Liver (tissue), 8 donors: ENCODE measurements at regions not wholly inside any gene's neighbourhood (a gene's known extent, or its start where the extent isn't known, plus 50 kb on each side); places are given as distances from the start of the nearest gene placed in this dataset.

Experiments
- DNase-seq: peaks from one replicate; pipeline ENCODE4 v3.0.0-alpha.2; 2017; ENCODE audit warnings: low spot score
- H3K27ac ChIP-seq, 2 donors: one replicate each; pipeline ENCODE4 v1.7.0; 2013; ENCODE audit warnings: inconsistent platforms in 2 of 2, low read length in 2 of 2, control low read depth in 1 of 2, low read depth in 1 of 2, mild to moderate bottlenecking in 1 of 2
- H3K27me3 ChIP-seq, 4 donors: one replicate each; pipeline versions ENCODE4 v1.6.1 to v1.7.0; 2013; ENCODE audit warnings: low read length in 3 of 4, inconsistent platforms in 1 of 4, mild to moderate bottlenecking in 1 of 4, moderate library complexity in 1 of 4; ENCODE audit not compliant: control insufficient read depth in 4 of 4, insufficient read depth in 4 of 4
- H3K36me3 ChIP-seq, 4 donors: one replicate each; pipeline versions ENCODE4 v1.6.1 to v1.7.0; 2013; ENCODE audit warnings: low read length in 3 of 4, mild to moderate bottlenecking in 3 of 4, low read depth in 1 of 4, moderate library complexity in 1 of 4; ENCODE audit not compliant: control insufficient read depth in 4 of 4, insufficient read depth in 3 of 4
- H3K4me1 ChIP-seq, 4 donors: one replicate each; pipeline versions ENCODE4 v1.6.1 to v1.7.0; 2013; ENCODE audit warnings: low read length in 3 of 4, mild to moderate bottlenecking in 3 of 4, moderate library complexity in 1 of 4; ENCODE audit not compliant: control insufficient read depth in 4 of 4, insufficient read depth in 4 of 4
- H3K4me3 ChIP-seq, 3 donors: one replicate each; pipeline versions ENCODE4 v1.6.1 to v1.7.0; 2013; ENCODE audit warnings: low read length in 3 of 3, control low read depth in 1 of 3, low read depth in 1 of 3, mild to moderate bottlenecking in 1 of 3
- H3K9ac ChIP-seq, 2 donors: one replicate each; pipeline ENCODE4 v1.7.0; 2013; ENCODE audit warnings: low read length in 2 of 2, mild to moderate bottlenecking in 2 of 2, moderate library complexity in 2 of 2, control low read depth in 1 of 2, low read depth in 1 of 2
- H3K9me3 ChIP-seq, 4 donors: one replicate each; pipeline versions ENCODE4 v1.6.1 to v1.7.0; 2013; ENCODE audit warnings: low read length in 3 of 4; ENCODE audit not compliant: control insufficient read depth in 4 of 4
- ATF3 ChIP-seq: IDR thresholded peaks from 2 replicates; pipeline ENCODE4 v1.6.1; 2016; ENCODE audit warnings: antibody characterized with exemption
- CTCF ChIP-seq: fragments of 150-350 bp; IDR thresholded peaks from 2 replicates; pipeline ENCODE4 v1.5.1; 2017; ENCODE audit warnings: improper control_type of control experiment, low read depth, low read length; ENCODE audit not compliant: missing input control
- EGR1 ChIP-seq, 2 donors: IDR thresholded peaks; 2 replicates each; pipeline ENCODE4 v1.6.1; 2016 to 2018; ENCODE audit warnings: antibody characterized with exemption in 2 of 2, low read depth in 2 of 2
- FOXA1 ChIP-seq: IDR thresholded peaks from 2 replicates; pipeline ENCODE4 v1.6.1; 2016; ENCODE audit warnings: antibody characterized with exemption
- FOXA2 ChIP-seq: IDR thresholded peaks from 2 replicates; pipeline ENCODE4 v1.6.1; 2016; ENCODE audit warnings: antibody characterized with exemption
- GABPA ChIP-seq, 2 donors: IDR thresholded peaks in 1 of 2; conservative IDR thresholded peaks in 1 of 2; 2 replicates each; pipeline ENCODE4 v1.6.1; 2016; ENCODE audit warnings: antibody characterized with exemption in 2 of 2, mild to moderate bottlenecking in 1 of 2, moderate library complexity in 1 of 2
- HNF4A ChIP-seq, 2 donors: conservative IDR thresholded peaks; 2 replicates each; pipeline ENCODE4 v1.6.1; 2016; ENCODE audit warnings: antibody characterized with exemption in 2 of 2, mild to moderate bottlenecking in 2 of 2
- HNF4G ChIP-seq: IDR thresholded peaks from 2 replicates; pipeline ENCODE4 v1.6.1; 2016; ENCODE audit warnings: antibody characterized with exemption
- JUND ChIP-seq, 2 donors: IDR thresholded peaks; 2 replicates each; pipeline ENCODE4 v1.6.1; 2016; ENCODE audit warnings: antibody characterized with exemption in 2 of 2
- MAX ChIP-seq: IDR thresholded peaks from 2 replicates; pipeline ENCODE4 v1.6.1; 2016; ENCODE audit warnings: antibody characterized with exemption
- NR2F2 ChIP-seq: IDR thresholded peaks from 2 replicates; pipeline ENCODE4 v1.6.1; 2016; ENCODE audit warnings: antibody characterized with exemption
- REST ChIP-seq: IDR thresholded peaks from 2 replicates; pipeline ENCODE4 v1.6.1; 2016; ENCODE audit warnings: antibody characterized with exemption, mild to moderate bottlenecking
- RXRA ChIP-seq, 2 donors: IDR thresholded peaks; 2 replicates each; pipeline ENCODE4 v1.6.1; 2017 to 2018; ENCODE audit warnings: antibody characterized with exemption in 2 of 2, mild to moderate bottlenecking in 1 of 2
- SP1 ChIP-seq: IDR thresholded peaks from 2 replicates; pipeline ENCODE4 v1.6.1; 2018; ENCODE audit warnings: antibody characterized with exemption, mild to moderate bottlenecking
- TAF1 ChIP-seq: conservative IDR thresholded peaks from 2 replicates; pipeline ENCODE4 v1.6.1; 2016; ENCODE audit warnings: antibody characterized with exemption, mild to moderate bottlenecking
- YY1 ChIP-seq: IDR thresholded peaks from 2 replicates; pipeline ENCODE4 v1.6.1; 2016; ENCODE audit warnings: antibody characterized with exemption, mild to moderate bottlenecking
- ZBTB33 ChIP-seq: IDR thresholded peaks from 2 replicates; pipeline ENCODE4 v1.6.1; 2016; ENCODE audit warnings: antibody characterized with exemption
- WGBS: extraction: QIAGEN DNeasy Blood & Tissue Kit; methylation state at CpG from one replicate; pipeline ENCODE4 v1.1.7; 2013; 5-methylcytosine and 5-hydroxymethylcytosine counted together
- donor health status: healthy.
- donor health status: healthy.
- donor health status: healthy.
- donor health status: healthy.
- donor health status: healthy.

GRCh38 chr13:99628442-99628841 is 127.2 kb downstream of the TM9SF2 start:
- TF ChIP-seq MAX = no peak
- TF ChIP-seq JUND (IDR thresholded peaks at IDR 0.05) = no peak
- no peak for TF ChIP-seq EGR1 (IDR thresholded peaks at IDR 0.05; ENCODE audit: low read depth in 2 of 2)
- no peak for TF ChIP-seq REST
- no peak for TF ChIP-seq HNF4G
- TF ChIP-seq FOXA1 = no peak
- TF ChIP-seq RXRA (IDR thresholded peaks at IDR 0.05) = no peak
- TF ChIP-seq GABPA (IDR thresholded peaks at IDR 0.05 in 1 of 2, conservative IDR thresholded peaks at IDR 0.05 in 1 of 2) = no peak
- no peak for TF ChIP-seq NR2F2
- TF ChIP-seq YY1 = no peak
- TF ChIP-seq FOXA2 = no peak
- no peak for TF ChIP-seq SP1
- TF ChIP-seq CTCF = no peak
- no peak for TF ChIP-seq ATF3
- DNase-seq = no peak
- Histone ChIP-seq H3K9me3 (no peaks in the 10 kb centered on the region), H3K9ac (no peak overlapping the region), H3K4me1 (peaks cover 4 to 20% (median 12%) of the 10 kb centered on the region in 4 donors), H3K36me3 (no peaks in the 10 kb centered on the region), H3K27ac (no peak overlapping the region), H3K4me3 (no peak overlapping the region), H3K27me3 (no peaks in the 10 kb centered on the region)

- no peaks in the 10 kb centered on the region for H3K27me3 ChIP-seq
- WGBS = 86% methylated on average over 8 of the region's 8 CpGs
Measured at GRCh38 chr13:99626461-99627082, 125.3 kb downstream of the TM9SF2 start.

More at GRCh38 chr13:99626461-99627082, 125.3 kb downstream of the TM9SF2 start:
- no peaks in the 10 kb centered on the region for H3K9me3 ChIP-seq
- H3K9ac ChIP-seq = no peak overlapping the region
- peaks cover 4 to 20% (median 12%) of the 10 kb centered on the region in 4 donors for H3K4me1 ChIP-seq
- no peak for TF ChIP-seq EGR1 (IDR thresholded peaks at IDR 0.05; ENCODE audit: low read depth in 2 of 2)
- TF ChIP-seq FOXA1 = no peak
- TF ChIP-seq TAF1 = no peak
- no peak for TF ChIP-seq HNF4A (conservative IDR thresholded peaks at IDR 0.05)
- no peak for TF ChIP-seq REST
- TF ChIP-seq JUND (IDR thresholded peaks at IDR 0.05) = no peak
- TF ChIP-seq ZBTB33 = no peak
- TF ChIP-seq MAX = no peak
- no peak for TF ChIP-seq RXRA (IDR thresholded peaks at IDR 0.05)
- TF ChIP-seq CTCF = no peak
- no peak for TF ChIP-seq HNF4G
- no peak for TF ChIP-seq GABPA (IDR thresholded peaks at IDR 0.05 in 1 of 2, conservative IDR thresholded peaks at IDR 0.05 in 1 of 2)
- TF ChIP-seq FOXA2 = no peak
- TF ChIP-seq SP1 = no peak
- H3K4me3 ChIP-seq = no peak overlapping the region
- peak overlapping the region in 1 of 2 donors; percentile 42 for H3K27ac ChIP-seq
- no peaks in the 10 kb centered on the region for H3K36me3 ChIP-seq
- no peak for DNase-seq
